HCT116 (cell line): ENCODE measurements at regions not wholly inside any gene's neighbourhood (a gene's known extent, or its start where the extent isn't known, plus 50 kb on each side); places are given as distances from the start of the nearest gene placed in this dataset.

Experiments used
- ATAC-seq: fragments of 200-7000 bp; cut with Tn5 transposase; 2 replicates; pipeline ENCODE4 v1.9.1; 2020; ENCODE audit warnings: mild to moderate bottlenecking, moderate library complexity
- BruUV-seq: library from RNA; stranded (reverse); fragments of 400-500 nt; replicated peaks from 2 replicates; lab custom pipeline; 2021; lab: Mats Ljungman, UMichigan
- CTCF ChIA-PET: fragments of 300-600 bp; sonication (Branson Sonifier 250); formaldehyde crosslinking; loops from one replicate; lab custom pipeline; 2021; ENCODE audit warnings: antibody characterized with exemption; lab: Charles Lee
- POLR2A ChIA-PET: fragments of 300-600, 350-600 bp; sonication (Branson Sonifier 250); formaldehyde crosslinking; loops from one replicate; lab custom pipeline; 2021; ENCODE audit warnings: antibody characterized with exemption; lab: Charles Lee
- RAD21 ChIA-PET, 2 experiments: fragments of 300-600 bp; sonication (Branson Sonifier 250); formaldehyde crosslinking; loops; one replicate each; lab custom pipeline; 2023; ENCODE audit warnings: low total read pairs in 2 of 2; ENCODE audit not compliant: uncharacterized antibody in 2 of 2, unreplicated experiment in 2 of 2, low non-redundant PET in 1 of 2; lab: Charles Lee
- DNase-seq: peaks from one replicate; pipeline ENCODE4 v3.0.0-alpha.2; 2010; ENCODE audit warnings: low read depth, low spot score
- H2AFZ ChIP-seq: fragments of 200-600 bp; shearing (Covaris generic), sonication (generic); 2 replicates; pipeline ENCODE4 v1.6.1; 2017; ENCODE audit warnings: low read depth, mixed run types, mixed read lengths, antibody characterized with exemption, low read length; ENCODE audit not compliant: poor library complexity, severe bottlenecking
- H3K27ac ChIP-seq: 2 replicates; pipeline ENCODE4 v1.5.1; 2012; ENCODE audit warnings: low read depth, low read length
- H3K27me3 ChIP-seq: fragments of 200-600 bp; sonication (generic); 2 replicates; pipeline ENCODE4 v1.6.1; 2016; ENCODE audit warnings: mixed run types, low read length, mixed read lengths; ENCODE audit not compliant: insufficient read depth
- H3K36me3 ChIP-seq, 2 experiments: fragments of 200-500 bp in 1 of 2; fragments of 200-600 bp in 1 of 2; sonication (Bioruptor generic) in 1 of 2; sonication (generic) in 1 of 2; 2 replicates each; pipeline versions ENCODE4 v1.5.1 to v1.6.1; 2014 to 2016; ENCODE audit warnings: low read length in 2 of 2, inconsistent platforms in 1 of 2, mixed read lengths in 1 of 2, mixed run types in 1 of 2; ENCODE audit not compliant: insufficient read depth in 2 of 2, control insufficient read depth in 1 of 2
- H3K4me1 ChIP-seq, 2 experiments: fragments of 200-600 bp in 1 of 2; sonication (generic) in 1 of 2; 2 replicates each; pipeline versions ENCODE4 v1.5.1 to v1.6.1; 2012 to 2017; ENCODE audit warnings: low read length in 2 of 2, inconsistent platforms in 1 of 2, mild to moderate bottlenecking in 1 of 2, mixed read lengths in 1 of 2, mixed run types in 1 of 2, moderate library complexity in 1 of 2; ENCODE audit not compliant: insufficient read depth in 2 of 2, control insufficient read depth in 1 of 2
- H3K4me2 ChIP-seq: fragments of 200-600 bp; sonication (generic); 2 replicates; pipeline ENCODE4 v1.6.1; 2017; ENCODE audit warnings: mixed run types, low read length, mixed read lengths
- H3K4me3 ChIP-seq, 2 experiments: fragments of 200-600 bp in 1 of 2; sonication (generic) in 1 of 2; replicated peaks in 1 of 2; 2 replicates each; pipeline ENCODE4 v1.5.1; 2011 to 2016; ENCODE audit warnings: low read length in 2 of 2, control low read depth in 1 of 2, low read depth in 1 of 2, mild to moderate bottlenecking in 1 of 2, mixed read lengths in 1 of 2, mixed run types in 1 of 2
- H3K79me2 ChIP-seq: fragments of 200-600 bp; sonication (generic); 2 replicates; pipeline ENCODE4 v1.6.1; 2017; ENCODE audit warnings: mild to moderate bottlenecking, mixed run types, low read length, moderate library complexity, mixed read lengths; ENCODE audit not compliant: insufficient read depth
- H3K9ac ChIP-seq: fragments of 200-600 bp; sonication (generic); 2 replicates; pipeline ENCODE4 v1.6.1; 2016; ENCODE audit warnings: low read length, mixed read lengths
- H3K9me2 ChIP-seq: fragments of 200-600 bp; sonication (generic), shearing (Covaris generic); 2 replicates; pipeline ENCODE4 v1.6.1; 2017; ENCODE audit warnings: mixed run types, mild to moderate bottlenecking, moderate library complexity; ENCODE audit not compliant: insufficient read depth
- H3K9me3 ChIP-seq, 2 experiments: fragments of 200-500 bp in 1 of 2; fragments of 200-600 bp in 1 of 2; sonication (Bioruptor generic) in 1 of 2; sonication (generic) in 1 of 2; 2 replicates each; pipeline ENCODE4 v1.6.1; 2014 to 2017; ENCODE audit warnings: low read length in 2 of 2, mixed read lengths in 2 of 2, inconsistent platforms in 1 of 2, low read depth in 1 of 2, mild to moderate bottlenecking in 1 of 2, mixed run types in 1 of 2, moderate library complexity in 1 of 2; ENCODE audit not compliant: control insufficient read depth in 1 of 2, insufficient read depth in 1 of 2
- H4K20me1 ChIP-seq: fragments of 200-600 bp; sonication (generic), shearing (Covaris generic); 2 replicates; pipeline ENCODE4 v1.6.1; 2017; ENCODE audit warnings: mixed run types, mild to moderate bottlenecking, moderate library complexity; ENCODE audit not compliant: insufficient read depth
- ATF3 ChIP-seq: IDR thresholded peaks from 2 replicates; pipeline ENCODE4 v1.6.1; 2012
- CEBPB ChIP-seq: IDR thresholded peaks from 2 replicates; pipeline ENCODE4 v1.6.1; 2012; ENCODE audit warnings: low read depth
- CTCF ChIP-seq, 3 experiments: fragments of 200-600 bp in 1 of 3; sonication (generic) in 1 of 3; IDR thresholded peaks in 2 of 3; conservative IDR thresholded peaks in 1 of 3; 2 replicates each; pipeline ENCODE4 v1.5.1; 2012 to 2017; ENCODE audit warnings: low read depth in 2 of 3, low read length in 2 of 3, antibody characterized with exemption in 1 of 3, borderline replicate concordance in 1 of 3, control low read depth in 1 of 3, mild to moderate bottlenecking in 1 of 3, mixed read lengths in 1 of 3, mixed run types in 1 of 3, moderate library complexity in 1 of 3; ENCODE audit not compliant: insufficient read depth in 1 of 3
- EGR1 ChIP-seq: IDR thresholded peaks from 2 replicates; pipeline ENCODE4 v1.6.1; 2012; ENCODE audit warnings: low read depth
- EZH2 ChIP-seq: fragments of 200-600 bp; sonication (generic); IDR thresholded peaks from 2 replicates; pipeline ENCODE4 v1.6.1; 2017; ENCODE audit warnings: antibody characterized with exemption, mixed run types
- EZH2phosphoT487 ChIP-seq: fragments of 200-600 bp; IDR thresholded peaks from 2 replicates; pipeline ENCODE4 v1.6.1; 2018; ENCODE audit warnings: antibody characterized with exemption, borderline replicate concordance
- JUND ChIP-seq: IDR thresholded peaks from 2 replicates; pipeline ENCODE4 v1.6.1; 2012
- MAX ChIP-seq: IDR thresholded peaks from 2 replicates; pipeline ENCODE4 v1.6.1; 2012
- POLR2A ChIP-seq: IDR thresholded peaks from 2 replicates; pipeline ENCODE4 v1.7.0; 2011; ENCODE audit warnings: borderline replicate concordance; ENCODE audit not compliant: insufficient read depth, insufficient read length; ENCODE audit errors: extremely low read depth
- POLR2AphosphoS5 ChIP-seq: IDR thresholded peaks from 2 replicates; pipeline ENCODE4 v1.6.1; 2011; ENCODE audit warnings: mild to moderate bottlenecking, low read depth, low read length, moderate library complexity
- RAD21 ChIP-seq: IDR thresholded peaks from 2 replicates; pipeline ENCODE4 v1.6.1; 2012; ENCODE audit warnings: low read depth, mild to moderate bottlenecking
- SIN3A ChIP-seq: IDR thresholded peaks from 2 replicates; pipeline ENCODE4 v1.6.1; 2012; ENCODE audit warnings: low read depth
- SP1 ChIP-seq: IDR thresholded peaks from 2 replicates; pipeline ENCODE4 v1.6.1; 2012; ENCODE audit warnings: low read depth
- TCF7L2 ChIP-seq: IDR thresholded peaks from 2 replicates; pipeline ENCODE4 v1.7.0; 2011; ENCODE audit warnings: borderline replicate concordance, inconsistent platforms; ENCODE audit not compliant: insufficient read depth, insufficient read length; ENCODE audit errors: extremely low read depth
- YY1 ChIP-seq: IDR thresholded peaks from 2 replicates; pipeline ENCODE4 v1.6.1; 2011; ENCODE audit warnings: low read length, low read depth, moderate library complexity, mild to moderate bottlenecking; ENCODE audit not compliant: insufficient replicate concordance; ENCODE audit errors: extremely low read depth
- ZBTB33 ChIP-seq: IDR thresholded peaks from 2 replicates; pipeline ENCODE4 v1.6.1; 2011; ENCODE audit warnings: mild to moderate bottlenecking, low read length, moderate library complexity; ENCODE audit not compliant: insufficient replicate concordance; ENCODE audit errors: extremely low read depth
- ZNF274 ChIP-seq: fragments of 200-500 bp; sonication (Bioruptor generic); IDR thresholded peaks from 2 replicates; pipeline ENCODE4 v1.6.1; 2014; ENCODE audit warnings: mild to moderate bottlenecking, low read depth, low read length, inconsistent platforms
- intact Hi-C: fragments of 100-400 bp; cut with micrococcal nuclease; formaldehyde crosslinking; loops from 2 replicates; pipeline ENCODE4 v1.10.0; 2022

GRCh38 chr2:81334046-81334445 is 1029.5 kb upstream of the LRRTM1 start:
- Histone ChIP-seq H3K9me3 (no peaks in the 10 kb centered on the region), H3K36me3 (no peaks in the 10 kb centered on the region), H3K27me3 (no peaks in the 10 kb centered on the region), H3K9me2 (no peaks in the 10 kb centered on the region), H3K4me1 (no peaks in the 10 kb centered on the region), H4K20me1 (no peaks in the 10 kb centered on the region), H2AFZ (no peak overlapping the region), H3K4me3 (no peak overlapping the region), H3K4me2 (no peak overlapping the region), H3K27ac (no peak overlapping the region), H3K9ac (no peak overlapping the region), H3K79me2 (no peaks in the 10 kb centered on the region)
- DNase-seq: no peak
- TF ChIP-seq EZH2: no peak
- no peak for TF ChIP-seq SP1
- RAD21 ChIA-PET: no interaction called here
- no TSS peak for BruUV-seq
- CTCF ChIA-PET: no interaction called here
- intact Hi-C loops: no loop called here
- no peak for ATAC-seq
- POLR2A ChIA-PET: no interaction called here

GRCh38 chr2:81328968-81329367 is 1024.4 kb upstream of the LRRTM1 start:
- H3K79me2 ChIP-seq: no peaks in the 10 kb centered on the region
- intact Hi-C loops: loop anchor here (10.0 kb wide), 1 partner anchor 696 kb away; no protein-coding TSS in a partner anchor
- BruUV-seq: no TSS peak
- H3K4me1 ChIP-seq: no peaks in the 10 kb centered on the region
- no peak overlapping the region for H3K9ac ChIP-seq
- no peaks in the 10 kb centered on the region for H3K9me2 ChIP-seq
- H3K36me3 ChIP-seq: no peaks in the 10 kb centered on the region
- ChIA-PET POLR2A (no interaction called here), RAD21 (interaction anchor here in 1 of 2 experiments (0.5 kb wide), 1 partner anchor 69 kb away, joined by 3 read pairs; no protein-coding TSS in a partner anchor), CTCF (no interaction called here)
- no peak overlapping the region for H3K4me3 ChIP-seq
- no peak overlapping the region for H2AFZ ChIP-seq
- no peaks in the 10 kb centered on the region for H3K9me3 ChIP-seq
- H3K4me2 ChIP-seq: no peak overlapping the region
- DNase-seq (no peak), ATAC-seq (no peak)
- no peak overlapping the region for H3K27ac ChIP-seq
- no peaks in the 10 kb centered on the region for H3K27me3 ChIP-seq
- no peaks in the 10 kb centered on the region for H4K20me1 ChIP-seq
- TF ChIP-seq ATF3 (no peak), TCF7L2 (no peak), RAD21 (no peak), SIN3A (no peak), EZH2 (no peak), CTCF (IDR thresholded peaks at IDR 0.05 in 2 of 3, conservative IDR thresholded peaks at IDR 0.05 in 1 of 3; ENCODE audit: borderline replicate concordance in 1 of 3, insufficient read depth in 1 of 3, low read depth in 2 of 3, low read length in 2 of 3) (no peak), EZH2phosphoT487 (no peak), SP1 (no peak), POLR2AphosphoS5 (no peak), EGR1 (no peak), YY1 (no peak), JUND (no peak), POLR2A (no peak), ZNF274 (no peak), MAX (no peak), ZBTB33 (no peak), CEBPB (no peak)
